GM12875 (cell line): ENCODE measurements at regions not wholly inside any gene's neighbourhood (a gene's known extent, or its start where the extent isn't known, plus 50 kb on each side); places are given as distances from the start of the nearest gene placed in this dataset.

Experiments used
- H3K4me3 ChIP-seq: one replicate; pipeline ENCODE4 v1.5.1; 2011; ENCODE audit warnings: low read depth, low read length, control low read depth
- CTCF ChIP-seq: IDR thresholded peaks from 2 replicates; pipeline ENCODE4 v1.5.1; 2011; ENCODE audit warnings: low read depth, mild to moderate bottlenecking, control low read depth, inconsistent platforms, low read length, moderate library complexity, borderline replicate concordance; ENCODE audit not compliant: insufficient read depth

DNA sequence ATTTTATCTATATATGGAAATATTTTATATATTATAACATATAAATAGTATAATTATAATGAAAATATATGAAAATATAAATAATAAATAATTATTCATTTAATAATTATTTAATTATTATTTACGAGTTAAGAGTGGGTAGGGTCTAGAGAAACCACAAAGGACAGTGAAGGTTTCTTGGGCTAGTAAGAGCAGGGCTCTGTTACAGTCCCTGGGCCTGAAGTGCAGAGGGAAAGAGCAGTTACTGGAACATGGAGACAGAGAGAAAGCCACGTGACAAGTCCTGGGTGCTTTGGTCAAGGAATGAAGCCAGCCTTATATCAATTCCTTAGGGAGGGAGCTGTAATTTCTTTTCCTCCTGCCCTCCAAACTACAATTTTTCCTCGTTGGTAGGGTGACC is 117.2 kb upstream of the OLIG2 start:
- no peak for TF ChIP-seq CTCF
- H3K4me3 ChIP-seq = no peak overlapping the region

DNA sequence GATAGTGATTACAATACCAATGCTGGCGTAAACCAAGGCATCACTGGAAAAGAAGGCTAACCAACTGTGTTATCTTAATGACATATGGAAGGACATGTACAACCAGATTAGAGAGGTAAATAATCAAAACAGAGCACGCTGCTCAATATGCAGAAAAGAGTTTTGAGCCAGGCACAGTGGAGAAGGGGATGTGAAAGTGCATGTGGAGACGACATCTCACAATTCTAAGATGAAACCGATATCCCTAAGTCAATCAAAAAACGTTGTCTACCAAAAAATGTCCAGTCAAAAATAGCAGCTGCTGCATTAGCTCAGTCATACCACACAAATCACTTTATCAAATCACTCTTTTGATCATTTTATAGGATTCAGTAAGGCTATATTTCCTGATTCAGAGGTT is 116.3 kb upstream of the OLIG2 start:
- no peak overlapping the region for H3K4me3 ChIP-seq
- TF ChIP-seq CTCF = no peak

DNA sequence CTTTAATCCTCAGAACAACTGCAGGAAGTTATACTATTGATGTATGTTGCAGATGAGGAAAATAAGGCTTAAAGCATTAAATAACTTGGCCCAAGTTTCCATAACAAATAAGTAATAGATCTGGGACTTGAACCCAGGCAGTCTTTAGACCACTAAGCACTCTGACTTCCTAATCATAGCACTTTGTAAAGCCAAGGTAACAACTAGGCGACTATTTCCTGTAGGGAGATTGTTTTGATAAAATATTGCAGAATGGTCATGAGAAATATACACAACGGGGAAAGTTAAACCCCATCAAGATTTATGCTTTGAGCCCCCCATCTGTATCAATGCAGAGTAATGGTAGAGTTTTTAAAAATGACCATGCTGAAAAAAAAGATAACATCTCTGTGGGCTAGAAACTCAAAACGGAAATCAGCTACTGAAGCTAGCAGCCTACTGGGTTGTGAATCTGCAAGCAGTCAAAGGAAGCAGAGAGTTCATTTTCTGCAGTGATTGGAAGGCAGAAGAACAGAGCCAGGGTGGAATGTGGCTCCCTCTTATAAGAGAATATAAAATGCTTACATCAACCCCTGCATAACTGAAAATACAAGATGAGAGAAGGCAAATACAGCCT is 111.2 kb upstream of the OLIG2 start:
- H3K4me3 ChIP-seq = no peak overlapping the region
- TF ChIP-seq CTCF = no peak

GRCh38 chr21:32915099-32915498 is 110.6 kb upstream of the OLIG2 start:
- TF ChIP-seq CTCF = no peak
- no peak overlapping the region for H3K4me3 ChIP-seq

GRCh38 chr21:32916088-32916487 is 109.6 kb upstream of the OLIG2 start:
- no peak for TF ChIP-seq CTCF
- no peak overlapping the region for H3K4me3 ChIP-seq

GRCh38 chr21:32916522-32917099 is 109.1 kb upstream of the OLIG2 start:
- no peak overlapping the region for H3K4me3 ChIP-seq
- TF ChIP-seq CTCF = peak; percentile 33; the same call in 1 of the 2 replicates
